Sigmoid colon (tissue), 4 donors: ENCODE measurements at regions not wholly inside any gene's neighbourhood (a gene's known extent, or its start where the extent isn't known, plus 50 kb on each side); places are given as distances from the start of the nearest gene placed in this dataset.

Experiments
- EP300 ChIP-seq, 4 donors: sonication (generic); formaldehyde crosslinking; IDR thresholded peaks; one replicate each; pipeline ENCODE4 v1.6.1; 2017; ENCODE audit warnings: antibody characterized with exemption in 4 of 4
- POLR2AphosphoS5 ChIP-seq, 4 donors: sonication (generic); formaldehyde crosslinking; IDR thresholded peaks; one replicate each; pipeline ENCODE4 v1.6.1; 2017; ENCODE audit warnings: antibody characterized with exemption in 4 of 4
- TF ChIP-seq, protein P1 (sequence below), 4 experiments: fragments of 450-650 bp in 3 of 4; fragments of 200-600 bp in 1 of 4; IDR thresholded peaks; one replicate each; pipeline ENCODE4 v1.5.1; 2016 to 2019; ENCODE audit warnings: antibody characterized with exemption in 4 of 4, mild to moderate bottlenecking in 3 of 4, moderate library complexity in 2 of 4

- TF ChIP-seq, protein P1, sequence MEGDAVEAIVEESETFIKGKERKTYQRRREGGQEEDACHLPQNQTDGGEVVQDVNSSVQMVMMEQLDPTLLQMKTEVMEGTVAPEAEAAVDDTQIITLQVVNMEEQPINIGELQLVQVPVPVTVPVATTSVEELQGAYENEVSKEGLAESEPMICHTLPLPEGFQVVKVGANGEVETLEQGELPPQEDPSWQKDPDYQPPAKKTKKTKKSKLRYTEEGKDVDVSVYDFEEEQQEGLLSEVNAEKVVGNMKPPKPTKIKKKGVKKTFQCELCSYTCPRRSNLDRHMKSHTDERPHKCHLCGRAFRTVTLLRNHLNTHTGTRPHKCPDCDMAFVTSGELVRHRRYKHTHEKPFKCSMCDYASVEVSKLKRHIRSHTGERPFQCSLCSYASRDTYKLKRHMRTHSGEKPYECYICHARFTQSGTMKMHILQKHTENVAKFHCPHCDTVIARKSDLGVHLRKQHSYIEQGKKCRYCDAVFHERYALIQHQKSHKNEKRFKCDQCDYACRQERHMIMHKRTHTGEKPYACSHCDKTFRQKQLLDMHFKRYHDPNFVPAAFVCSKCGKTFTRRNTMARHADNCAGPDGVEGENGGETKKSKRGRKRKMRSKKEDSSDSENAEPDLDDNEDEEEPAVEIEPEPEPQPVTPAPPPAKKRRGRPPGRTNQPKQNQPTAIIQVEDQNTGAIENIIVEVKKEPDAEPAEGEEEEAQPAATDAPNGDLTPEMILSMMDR (IDR thresholded peaks at IDR 0.05), result no peak
- TF ChIP-seq POLR2AphosphoS5 (IDR thresholded peaks at IDR 0.05), result no peak
- no peak for TF ChIP-seq EP300 (IDR thresholded peaks at IDR 0.05)
Observed at GRCh38 chr21:16579538-16579937, 849.8 kb downstream of the USP25 start.
